GM21447 (cell line): ENCODE measurements at regions not wholly inside any gene's neighbourhood (a gene's known extent, or its start where the extent isn't known, plus 50 kb on each side); places are given as distances from the start of the nearest gene placed in this dataset.
"Not testable (repeated sequence)": the region's sequence is repeated elsewhere in the genome, so short reads cannot be mapped to it uniquely, and the experiment has no call there.

ENCODE experiments used
- ATAC-seq: cut with Tn5 transposase; IDR thresholded peaks from one replicate; pipeline ENCODE4 v1.9.1; 2021; ENCODE audit not compliant: unreplicated experiment

- ATAC-seq = no peak
Measured at GRCh38 chr10:58068809-58069208, 198.9 kb downstream of the IPMK start.

GRCh38 chr10:58066979-58067378 lies 200.7 kb downstream of the IPMK start:
- no peak for ATAC-seq

- no peak for ATAC-seq
Measured at GRCh38 chr10:58066126-58066525, 201.6 kb downstream of the IPMK start.

GRCh38 chr10:58065529-58065815 lies 202.2 kb downstream of the IPMK start:
- no peak for ATAC-seq

GRCh38 chr10:58064714-58065528 lies 202.8 kb downstream of the IPMK start:
- no peak for ATAC-seq

- ATAC-seq = no peak
Measured at GRCh38 chr10:58063861-58064480, 203.7 kb downstream of the IPMK start.

- ATAC-seq = not testable (repeated sequence)
Measured at GRCh38 chr10:58058683-58059082, 209.0 kb downstream of the IPMK start.

GRCh38 chr10:58054881-58055280 lies 212.8 kb downstream of the IPMK start:
- no peak for ATAC-seq

- no peak for ATAC-seq
Measured at GRCh38 chr10:58052772-58053171, 214.9 kb downstream of the IPMK start.

- ATAC-seq = no peak
Measured at GRCh38 chr10:58050575-58050974, 217.1 kb downstream of the IPMK start.

GRCh38 chr10:58048936-58049335 lies 218.8 kb downstream of the IPMK start:
- ATAC-seq = no peak

- no peak for ATAC-seq
Measured at GRCh38 chr10:58044072-58044471, 223.6 kb downstream of the IPMK start.

- no peak for ATAC-seq
Measured at GRCh38 chr10:58041901-58042300, 225.8 kb downstream of the IPMK start.

GRCh38 chr10:58030208-58030607 lies 237.5 kb downstream of the IPMK start:
- ATAC-seq = no peak

- ATAC-seq = no peak
Measured at GRCh38 chr10:58028597-58029366, 238.9 kb downstream of the IPMK start.

GRCh38 chr10:58027426-58027825 lies 240.3 kb downstream of the IPMK start:
- ATAC-seq = no peak

- no peak for ATAC-seq
Measured at GRCh38 chr10:58026036-58026435, 241.7 kb downstream of the IPMK start.

- peak; percentile 49 for ATAC-seq
Measured at GRCh38 chr10:58023341-58024073, 244.2 kb downstream of the IPMK start.

- ATAC-seq = no peak
Measured at GRCh38 chr10:58019863-58020537, 247.7 kb downstream of the IPMK start.

- ATAC-seq = no peak
Measured at GRCh38 chr10:58017719-58018367, 249.9 kb downstream of the IPMK start.
